Psoas muscle (tissue), 7 donors: ENCODE measurements at regions not wholly inside any gene's neighbourhood (a gene's known extent, or its start where the extent isn't known, plus 50 kb on each side); places are given as distances from the start of the nearest gene placed in this dataset.

Experiments
- ATAC-seq, 4 donors: fragments of 200-7000 bp; cut with Tn5 transposase; one replicate each; pipeline ENCODE4 v1.9.1; 2020; ENCODE audit warnings: moderate library complexity in 3 of 4, mild to moderate bottlenecking in 2 of 4
- DNase-seq, 2 donors: peaks; one replicate each; pipeline ENCODE4 v3.0.0-alpha.2; 2020
- H3K27ac ChIP-seq: fragments of 200-600 bp; one replicate; pipeline ENCODE4 v1.8.0; 2022
- H3K27me3 ChIP-seq, 3 donors: fragments of 200-600 bp in 1 of 3; one replicate each; pipeline versions ENCODE4 v1.6.1 to v1.8.0; 2013 to 2022; ENCODE audit warnings: low read length in 2 of 3, mild to moderate bottlenecking in 2 of 3, moderate library complexity in 1 of 3; ENCODE audit not compliant: insufficient read depth in 3 of 3
- H3K36me3 ChIP-seq, 2 donors: fragments of 200-600 bp in 1 of 2; one replicate each; pipeline versions ENCODE4 v1.6.1 to v1.8.0; 2013 to 2022; ENCODE audit warnings: low read depth in 1 of 2, mild to moderate bottlenecking in 1 of 2, moderate library complexity in 1 of 2; ENCODE audit not compliant: insufficient read depth in 1 of 2
- H3K4me1 ChIP-seq: fragments of 200-600 bp; one replicate; pipeline ENCODE4 v1.8.0; 2022
- H3K4me3 ChIP-seq: fragments of 200-600 bp; one replicate; pipeline ENCODE4 v1.8.0; 2022; ENCODE audit warnings: mild to moderate bottlenecking
- H3K9me3 ChIP-seq: fragments of 200-600 bp; one replicate; pipeline ENCODE4 v1.8.0; 2022
- WGBS, 3 donors: extraction: QIAGEN DNeasy Blood & Tissue Kit; methylation state at CpG; one replicate each; pipeline versions ENCODE4 v1.1.6 to v1.1.7; 2013; 5-methylcytosine and 5-hydroxymethylcytosine counted together
- intact Hi-C, 2 donors: fragments of 100-400 bp; cut with DNase I; formaldehyde crosslinking; loops; one replicate each; pipeline versions ENCODE4 v1.11.0 to v1.14.2; 2022
- TF ChIP-seq, protein P1 (sequence below): fragments of 200-600 bp; IDR thresholded peaks from one replicate; pipeline ENCODE4 v1.8.0; 2022; ENCODE audit warnings: antibody characterized with exemption
- donor health status: healthy with polysubstance abuse.
- donor health status: DM: no; HTN: no; CAD: no; lungs with moderate emphysema.
- donor health status: Bipolar disorder and iron deficiency.
- donor health status: healthy.
- donor health status: DM: yes; HTN: yes; CAD: no.
- donor health status: DM: no; HTN: no; CAD: no.
- donor health status: DM: yes; HTN: yes; CAD: no.

DNA sequence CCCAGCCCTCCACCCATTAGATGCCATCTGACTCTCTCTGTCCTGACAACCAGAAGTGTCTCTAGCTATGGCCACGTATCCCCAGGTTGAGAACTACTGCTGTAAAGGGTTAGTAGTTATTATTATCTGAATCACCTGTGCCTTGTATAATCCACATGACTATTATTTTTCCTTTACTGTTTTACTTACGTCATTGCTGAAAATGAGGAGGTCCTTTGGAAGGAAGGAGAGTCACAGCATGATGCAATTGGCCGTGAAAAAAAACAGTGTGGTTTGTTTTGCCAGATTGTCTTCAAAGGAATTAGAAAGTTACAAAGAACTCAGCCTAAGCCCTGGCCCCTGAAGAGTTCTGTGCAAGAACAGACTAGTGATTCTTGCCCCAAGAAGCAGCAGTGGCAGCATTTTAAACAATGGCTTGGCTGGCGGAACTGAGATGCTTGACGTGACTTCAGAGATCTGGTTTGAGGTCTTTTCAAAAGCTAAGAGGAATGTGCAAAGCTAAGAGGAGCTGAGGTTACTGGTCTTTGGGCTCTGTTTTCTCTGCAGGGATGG, 413.3 kb upstream of the EEF2KMT start:
- TF ChIP-seq, protein P1, sequence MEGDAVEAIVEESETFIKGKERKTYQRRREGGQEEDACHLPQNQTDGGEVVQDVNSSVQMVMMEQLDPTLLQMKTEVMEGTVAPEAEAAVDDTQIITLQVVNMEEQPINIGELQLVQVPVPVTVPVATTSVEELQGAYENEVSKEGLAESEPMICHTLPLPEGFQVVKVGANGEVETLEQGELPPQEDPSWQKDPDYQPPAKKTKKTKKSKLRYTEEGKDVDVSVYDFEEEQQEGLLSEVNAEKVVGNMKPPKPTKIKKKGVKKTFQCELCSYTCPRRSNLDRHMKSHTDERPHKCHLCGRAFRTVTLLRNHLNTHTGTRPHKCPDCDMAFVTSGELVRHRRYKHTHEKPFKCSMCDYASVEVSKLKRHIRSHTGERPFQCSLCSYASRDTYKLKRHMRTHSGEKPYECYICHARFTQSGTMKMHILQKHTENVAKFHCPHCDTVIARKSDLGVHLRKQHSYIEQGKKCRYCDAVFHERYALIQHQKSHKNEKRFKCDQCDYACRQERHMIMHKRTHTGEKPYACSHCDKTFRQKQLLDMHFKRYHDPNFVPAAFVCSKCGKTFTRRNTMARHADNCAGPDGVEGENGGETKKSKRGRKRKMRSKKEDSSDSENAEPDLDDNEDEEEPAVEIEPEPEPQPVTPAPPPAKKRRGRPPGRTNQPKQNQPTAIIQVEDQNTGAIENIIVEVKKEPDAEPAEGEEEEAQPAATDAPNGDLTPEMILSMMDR, result no peak
- ATAC-seq (no peak), DNase-seq (no peak)
- no peaks in the 10 kb centered on the region for H3K4me1 ChIP-seq
- WGBS, 3 donors, result 51 to 66% (median 53%) methylated on average over 5 of the region's 5 CpGs
- H3K36me3 ChIP-seq, result no peaks in the 10 kb centered on the region
- no peak overlapping the region for H3K27ac ChIP-seq
- no peak overlapping the region for H3K4me3 ChIP-seq
- no peaks in the 10 kb centered on the region for H3K27me3 ChIP-seq
- no peaks in the 10 kb centered on the region for H3K9me3 ChIP-seq
- intact Hi-C loops, result no loop called here

DNA sequence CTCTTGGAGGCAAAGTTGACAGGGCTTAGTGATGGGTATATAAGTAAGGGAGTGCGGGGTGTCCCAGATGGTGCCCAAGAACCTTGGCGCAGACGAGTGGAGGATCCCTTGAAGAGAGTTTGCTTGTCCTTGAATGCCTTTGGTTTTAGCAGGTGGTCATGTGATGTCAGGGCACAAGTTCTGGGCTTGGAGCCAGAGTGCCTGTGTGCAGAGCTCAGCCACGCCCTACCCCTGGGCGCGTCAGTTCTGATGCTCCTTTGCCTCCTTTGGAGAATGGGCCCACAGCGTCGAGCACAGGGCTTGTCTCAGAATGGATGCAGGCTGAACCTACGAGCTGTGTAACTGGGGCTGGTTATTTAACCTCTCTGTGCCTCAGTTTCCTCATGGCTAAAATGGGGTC, 412.2 kb upstream of the EEF2KMT start:
- TF ChIP-seq, protein P1, result no peak
- ATAC-seq (no peak), DNase-seq (no peak)
- no peak overlapping the region for H3K27ac ChIP-seq
- no peaks in the 10 kb centered on the region for H3K27me3 ChIP-seq
- intact Hi-C loops, result no loop called here
- H3K4me1 ChIP-seq, result no peaks in the 10 kb centered on the region
- H3K4me3 ChIP-seq, result no peak overlapping the region
- H3K9me3 ChIP-seq, result no peaks in the 10 kb centered on the region
- WGBS, 3 donors, result 58 to 62% (median 62%) methylated on average over 9 of the region's 9 CpGs
- H3K36me3 ChIP-seq, result no peaks in the 10 kb centered on the region

DNA sequence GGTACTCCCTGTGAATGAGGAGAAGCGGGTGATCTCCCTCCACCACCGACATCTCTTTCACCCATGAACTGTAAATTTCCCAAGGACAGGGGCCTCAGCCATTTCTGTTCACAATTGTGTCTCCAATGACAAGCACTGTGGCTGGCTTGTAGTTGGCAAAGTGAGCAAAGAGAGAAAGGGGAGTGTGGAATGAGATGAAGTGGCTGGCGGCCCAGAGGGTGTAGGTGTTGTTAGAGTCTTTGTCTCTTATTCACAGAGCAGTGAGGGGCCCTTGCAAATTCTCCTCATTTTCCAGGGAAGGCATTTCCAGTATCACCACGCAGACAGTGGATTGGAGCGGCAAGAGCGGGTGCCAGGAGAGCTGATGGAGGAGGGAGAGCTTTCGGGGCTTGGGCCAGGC, 411.7 kb upstream of the EEF2KMT start:
- Histone ChIP-seq H3K4me3 (no peak overlapping the region), H3K4me1 (no peaks in the 10 kb centered on the region), H3K27me3 (no peaks in the 10 kb centered on the region), H3K36me3 (no peaks in the 10 kb centered on the region), H3K9me3 (no peaks in the 10 kb centered on the region), H3K27ac (no peak overlapping the region)
- no peak for ATAC-seq
- 75 to 83% (median 79%) methylated on average over 7 of the region's 7 CpGs for WGBS, 3 donors
- TF ChIP-seq, protein P1, result no peak
- intact Hi-C loops, result no loop called here
- DNase-seq, result no peak

DNA sequence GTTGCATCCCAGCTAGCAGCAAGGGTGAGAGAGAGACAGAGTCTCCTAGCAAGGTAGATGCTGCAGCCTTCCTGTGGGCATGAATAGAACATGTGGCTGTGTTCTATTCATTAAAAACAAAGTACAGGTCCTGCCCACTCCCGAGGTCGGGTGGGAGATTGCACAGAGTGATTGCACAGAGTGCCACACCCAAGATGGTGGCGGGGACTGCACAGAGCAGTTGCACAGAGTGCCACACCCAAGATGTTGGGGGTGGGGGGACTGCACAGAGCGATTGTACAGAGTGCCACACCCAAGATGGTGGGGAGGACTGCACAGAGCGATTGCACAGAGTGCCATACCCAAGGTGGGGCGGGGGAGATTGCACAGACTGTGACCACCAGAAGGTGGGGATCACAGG, 410.8 kb upstream of the EEF2KMT start:
- Histone ChIP-seq H3K36me3 (no peaks in the 10 kb centered on the region), H3K4me1 (no peaks in the 10 kb centered on the region), H3K4me3 (no peak overlapping the region), H3K27ac (no peak overlapping the region), H3K27me3 (no peaks in the 10 kb centered on the region), H3K9me3 (no peaks in the 10 kb centered on the region)
- WGBS, 3 donors, result 65 to 77% (median 77%) methylated on average over 6 of the region's 6 CpGs
- no peak for ATAC-seq
- TF ChIP-seq, protein P1, result no peak
- DNase-seq, result no peak
- intact Hi-C loops, result no loop called here

DNA sequence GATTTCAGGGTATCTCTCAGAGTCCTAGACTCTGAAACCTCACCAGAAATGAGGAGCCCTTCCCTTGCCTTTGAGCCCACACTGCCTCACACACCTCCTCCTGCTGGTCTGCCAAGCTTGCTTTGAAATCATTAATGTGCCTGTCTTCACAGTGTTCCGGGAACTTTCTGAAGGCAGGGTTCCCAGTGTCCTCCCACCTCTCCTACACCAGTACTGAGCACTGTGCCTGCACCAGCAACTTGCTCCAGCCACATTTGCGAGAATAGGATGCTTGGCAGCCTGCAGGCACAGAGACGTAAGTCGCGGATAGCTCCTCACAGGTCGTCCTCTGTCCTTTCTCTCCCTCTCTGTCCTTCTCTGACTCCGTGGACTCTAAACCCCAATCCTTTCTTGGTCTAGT, 408.4 kb upstream of the EEF2KMT start:
- DNase-seq, result no peak
- TF ChIP-seq, protein P1, result no peak
- H3K27me3 ChIP-seq, result no peaks in the 10 kb centered on the region
- no peak overlapping the region for H3K27ac ChIP-seq
- no peaks in the 10 kb centered on the region for H3K36me3 ChIP-seq
- H3K4me1 ChIP-seq, result no peaks in the 10 kb centered on the region
- no peaks in the 10 kb centered on the region for H3K9me3 ChIP-seq
- H3K4me3 ChIP-seq, result no peak overlapping the region
- WGBS, 3 donors, result 65 to 79% (median 71%) methylated on average over 7 of the region's 7 CpGs
- no peak for ATAC-seq
- intact Hi-C loops, result no loop called here
